WTC11 (cell line): ENCODE measurements at regions not wholly inside any gene's neighbourhood (a gene's known extent, or its start where the extent isn't known, plus 50 kb on each side); places are given as distances from the start of the nearest gene placed in this dataset.
"Not testable (repeated sequence)": the region's sequence is repeated elsewhere in the genome, so short reads cannot be mapped to it uniquely, and the experiment has no call there.

Source experiments
- ATF1 ChIP-seq: sonication (generic); formaldehyde crosslinking; IDR thresholded peaks from 2 replicates; pipeline ENCODE4 v1.8.1; 2023; ENCODE audit warnings: mild to moderate bottlenecking, moderate library complexity, missing genetic modification reagents
- CREB1 ChIP-seq: sonication (generic); formaldehyde crosslinking; IDR thresholded peaks from 2 replicates; pipeline ENCODE4 v1.8.0; 2023; ENCODE audit warnings: mild to moderate bottlenecking, missing genetic modification reagents
- CREM ChIP-seq: sonication (generic); formaldehyde crosslinking; IDR thresholded peaks from 2 replicates; pipeline ENCODE4 v1.8.1; 2022; ENCODE audit warnings: mild to moderate bottlenecking, missing genetic modification reagents, moderate library complexity
- ELF4 ChIP-seq: sonication (generic); formaldehyde crosslinking; IDR thresholded peaks from 2 replicates; pipeline ENCODE4 v1.8.1; 2022; ENCODE audit warnings: low read depth, mild to moderate bottlenecking, moderate library complexity, missing genetic modification reagents
- EMX1 ChIP-seq: fragments of 250-450 bp; sonication (Bioruptor Pico); IDR thresholded peaks from 2 replicates; pipeline ENCODE4 v1.8.0; 2021; ENCODE audit warnings: mild to moderate bottlenecking
- TP53 ChIP-seq: sonication (generic); formaldehyde crosslinking; IDR thresholded peaks from 2 replicates; pipeline ENCODE4 v1.8.1; 2023; ENCODE audit warnings: mild to moderate bottlenecking, missing genetic modification reagents
- TF ChIP-seq, protein P1 (sequence below): fragments of 200-600 bp; IDR thresholded peaks from 2 replicates; pipeline ENCODE4 v1.8.0; 2022; ENCODE audit warnings: antibody characterized with exemption
- TF ChIP-seq, protein P2 (sequence below): sonication (generic); formaldehyde crosslinking; conservative IDR thresholded peaks from 2 replicates; pipeline ENCODE4 v1.8.1; 2023; ENCODE audit warnings: mild to moderate bottlenecking, low read depth, missing genetic modification reagents, moderate library complexity
- TF ChIP-seq, protein P3 (sequence below): sonication (generic); formaldehyde crosslinking; IDR thresholded peaks from 2 replicates; pipeline ENCODE4 v1.8.0; 2022; ENCODE audit warnings: mild to moderate bottlenecking, missing genetic modification reagents
- TF ChIP-seq, protein P4 (sequence below): sonication (generic); formaldehyde crosslinking; IDR thresholded peaks from 2 replicates; pipeline ENCODE4 v1.8.1; 2023; ENCODE audit warnings: mild to moderate bottlenecking, missing genetic modification reagents
- TF ChIP-seq, protein P5 (sequence below): sonication (generic); formaldehyde crosslinking; IDR thresholded peaks from 2 replicates; pipeline ENCODE4 v1.8.0; 2022; ENCODE audit warnings: missing genetic modification reagents
- TF ChIP-seq, protein P6 (sequence below): sonication (generic); formaldehyde crosslinking; IDR thresholded peaks from 2 replicates; pipeline ENCODE4 v1.8.0; 2023; ENCODE audit warnings: mild to moderate bottlenecking, missing genetic modification reagents

DNA sequence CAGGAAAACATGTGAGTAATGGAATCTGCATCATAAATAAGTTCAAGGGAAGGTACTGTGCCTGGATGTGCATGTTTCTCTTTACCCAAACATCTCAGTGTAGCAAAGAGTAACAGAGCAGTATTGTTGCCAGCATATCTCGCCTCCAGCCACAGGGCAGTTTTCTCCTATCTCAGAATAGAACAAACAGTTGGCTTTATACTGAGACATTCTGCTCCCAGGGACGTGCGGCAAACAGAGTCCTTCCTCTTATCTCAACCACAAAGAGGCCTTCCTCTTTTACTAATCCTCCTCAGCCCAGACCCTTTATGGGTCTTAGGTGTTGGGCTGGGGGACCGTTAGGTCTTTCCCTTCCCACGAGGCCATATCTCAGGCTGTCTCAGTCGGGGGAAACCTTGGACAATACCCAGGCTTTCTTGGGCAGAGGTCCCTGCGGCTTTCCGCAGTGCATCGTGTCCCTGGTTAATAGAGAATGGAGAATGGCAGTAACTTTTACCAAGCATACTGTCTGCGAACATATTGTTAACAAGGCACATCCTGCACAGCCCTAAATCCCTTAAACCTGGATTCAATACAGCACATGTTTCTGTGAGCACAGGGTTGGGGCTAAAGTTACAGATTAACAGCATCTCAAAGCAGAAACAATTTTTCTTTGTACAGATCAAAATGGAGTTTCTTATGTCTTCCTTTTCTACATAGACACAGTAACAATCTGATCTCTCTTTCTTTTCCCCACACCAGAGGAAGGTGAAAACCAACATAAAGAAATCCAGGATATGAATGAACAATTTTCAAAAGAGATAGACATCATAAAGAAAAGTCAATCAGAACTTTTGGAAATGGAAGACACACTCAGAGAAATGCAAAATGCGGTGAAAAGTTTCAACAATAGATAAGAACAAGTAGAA lies 181.9 kb upstream of the KYNU start:
- TF ChIP-seq ELF4; EMX1 (CRISPR knock-in tag); CREB1 (CRISPR knock-in tag); ATF1; CREM (CRISPR knock-in tag); TP53 (CRISPR knock-in tag): not testable (repeated sequence)
- TF ChIP-seq, protein P1, sequence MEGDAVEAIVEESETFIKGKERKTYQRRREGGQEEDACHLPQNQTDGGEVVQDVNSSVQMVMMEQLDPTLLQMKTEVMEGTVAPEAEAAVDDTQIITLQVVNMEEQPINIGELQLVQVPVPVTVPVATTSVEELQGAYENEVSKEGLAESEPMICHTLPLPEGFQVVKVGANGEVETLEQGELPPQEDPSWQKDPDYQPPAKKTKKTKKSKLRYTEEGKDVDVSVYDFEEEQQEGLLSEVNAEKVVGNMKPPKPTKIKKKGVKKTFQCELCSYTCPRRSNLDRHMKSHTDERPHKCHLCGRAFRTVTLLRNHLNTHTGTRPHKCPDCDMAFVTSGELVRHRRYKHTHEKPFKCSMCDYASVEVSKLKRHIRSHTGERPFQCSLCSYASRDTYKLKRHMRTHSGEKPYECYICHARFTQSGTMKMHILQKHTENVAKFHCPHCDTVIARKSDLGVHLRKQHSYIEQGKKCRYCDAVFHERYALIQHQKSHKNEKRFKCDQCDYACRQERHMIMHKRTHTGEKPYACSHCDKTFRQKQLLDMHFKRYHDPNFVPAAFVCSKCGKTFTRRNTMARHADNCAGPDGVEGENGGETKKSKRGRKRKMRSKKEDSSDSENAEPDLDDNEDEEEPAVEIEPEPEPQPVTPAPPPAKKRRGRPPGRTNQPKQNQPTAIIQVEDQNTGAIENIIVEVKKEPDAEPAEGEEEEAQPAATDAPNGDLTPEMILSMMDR: not testable (repeated sequence)
- TF ChIP-seq, protein P2, sequence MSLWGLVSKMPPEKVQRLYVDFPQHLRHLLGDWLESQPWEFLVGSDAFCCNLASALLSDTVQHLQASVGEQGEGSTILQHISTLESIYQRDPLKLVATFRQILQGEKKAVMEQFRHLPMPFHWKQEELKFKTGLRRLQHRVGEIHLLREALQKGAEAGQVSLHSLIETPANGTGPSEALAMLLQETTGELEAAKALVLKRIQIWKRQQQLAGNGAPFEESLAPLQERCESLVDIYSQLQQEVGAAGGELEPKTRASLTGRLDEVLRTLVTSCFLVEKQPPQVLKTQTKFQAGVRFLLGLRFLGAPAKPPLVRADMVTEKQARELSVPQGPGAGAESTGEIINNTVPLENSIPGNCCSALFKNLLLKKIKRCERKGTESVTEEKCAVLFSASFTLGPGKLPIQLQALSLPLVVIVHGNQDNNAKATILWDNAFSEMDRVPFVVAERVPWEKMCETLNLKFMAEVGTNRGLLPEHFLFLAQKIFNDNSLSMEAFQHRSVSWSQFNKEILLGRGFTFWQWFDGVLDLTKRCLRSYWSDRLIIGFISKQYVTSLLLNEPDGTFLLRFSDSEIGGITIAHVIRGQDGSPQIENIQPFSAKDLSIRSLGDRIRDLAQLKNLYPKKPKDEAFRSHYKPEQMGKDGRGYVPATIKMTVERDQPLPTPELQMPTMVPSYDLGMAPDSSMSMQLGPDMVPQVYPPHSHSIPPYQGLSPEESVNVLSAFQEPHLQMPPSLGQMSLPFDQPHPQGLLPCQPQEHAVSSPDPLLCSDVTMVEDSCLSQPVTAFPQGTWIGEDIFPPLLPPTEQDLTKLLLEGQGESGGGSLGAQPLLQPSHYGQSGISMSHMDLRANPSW: not testable (repeated sequence)
- TF ChIP-seq, protein P3, sequence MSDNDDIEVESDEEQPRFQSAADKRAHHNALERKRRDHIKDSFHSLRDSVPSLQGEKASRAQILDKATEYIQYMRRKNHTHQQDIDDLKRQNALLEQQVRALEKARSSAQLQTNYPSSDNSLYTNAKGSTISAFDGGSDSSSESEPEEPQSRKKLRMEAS (CRISPR knock-in tag): not testable (repeated sequence)
- TF ChIP-seq, protein P4, sequence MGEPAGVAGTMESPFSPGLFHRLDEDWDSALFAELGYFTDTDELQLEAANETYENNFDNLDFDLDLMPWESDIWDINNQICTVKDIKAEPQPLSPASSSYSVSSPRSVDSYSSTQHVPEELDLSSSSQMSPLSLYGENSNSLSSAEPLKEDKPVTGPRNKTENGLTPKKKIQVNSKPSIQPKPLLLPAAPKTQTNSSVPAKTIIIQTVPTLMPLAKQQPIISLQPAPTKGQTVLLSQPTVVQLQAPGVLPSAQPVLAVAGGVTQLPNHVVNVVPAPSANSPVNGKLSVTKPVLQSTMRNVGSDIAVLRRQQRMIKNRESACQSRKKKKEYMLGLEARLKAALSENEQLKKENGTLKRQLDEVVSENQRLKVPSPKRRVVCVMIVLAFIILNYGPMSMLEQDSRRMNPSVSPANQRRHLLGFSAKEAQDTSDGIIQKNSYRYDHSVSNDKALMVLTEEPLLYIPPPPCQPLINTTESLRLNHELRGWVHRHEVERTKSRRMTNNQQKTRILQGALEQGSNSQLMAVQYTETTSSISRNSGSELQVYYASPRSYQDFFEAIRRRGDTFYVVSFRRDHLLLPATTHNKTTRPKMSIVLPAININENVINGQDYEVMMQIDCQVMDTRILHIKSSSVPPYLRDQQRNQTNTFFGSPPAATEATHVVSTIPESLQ (CRISPR knock-in tag): not testable (repeated sequence)
- TF ChIP-seq, protein P5, sequence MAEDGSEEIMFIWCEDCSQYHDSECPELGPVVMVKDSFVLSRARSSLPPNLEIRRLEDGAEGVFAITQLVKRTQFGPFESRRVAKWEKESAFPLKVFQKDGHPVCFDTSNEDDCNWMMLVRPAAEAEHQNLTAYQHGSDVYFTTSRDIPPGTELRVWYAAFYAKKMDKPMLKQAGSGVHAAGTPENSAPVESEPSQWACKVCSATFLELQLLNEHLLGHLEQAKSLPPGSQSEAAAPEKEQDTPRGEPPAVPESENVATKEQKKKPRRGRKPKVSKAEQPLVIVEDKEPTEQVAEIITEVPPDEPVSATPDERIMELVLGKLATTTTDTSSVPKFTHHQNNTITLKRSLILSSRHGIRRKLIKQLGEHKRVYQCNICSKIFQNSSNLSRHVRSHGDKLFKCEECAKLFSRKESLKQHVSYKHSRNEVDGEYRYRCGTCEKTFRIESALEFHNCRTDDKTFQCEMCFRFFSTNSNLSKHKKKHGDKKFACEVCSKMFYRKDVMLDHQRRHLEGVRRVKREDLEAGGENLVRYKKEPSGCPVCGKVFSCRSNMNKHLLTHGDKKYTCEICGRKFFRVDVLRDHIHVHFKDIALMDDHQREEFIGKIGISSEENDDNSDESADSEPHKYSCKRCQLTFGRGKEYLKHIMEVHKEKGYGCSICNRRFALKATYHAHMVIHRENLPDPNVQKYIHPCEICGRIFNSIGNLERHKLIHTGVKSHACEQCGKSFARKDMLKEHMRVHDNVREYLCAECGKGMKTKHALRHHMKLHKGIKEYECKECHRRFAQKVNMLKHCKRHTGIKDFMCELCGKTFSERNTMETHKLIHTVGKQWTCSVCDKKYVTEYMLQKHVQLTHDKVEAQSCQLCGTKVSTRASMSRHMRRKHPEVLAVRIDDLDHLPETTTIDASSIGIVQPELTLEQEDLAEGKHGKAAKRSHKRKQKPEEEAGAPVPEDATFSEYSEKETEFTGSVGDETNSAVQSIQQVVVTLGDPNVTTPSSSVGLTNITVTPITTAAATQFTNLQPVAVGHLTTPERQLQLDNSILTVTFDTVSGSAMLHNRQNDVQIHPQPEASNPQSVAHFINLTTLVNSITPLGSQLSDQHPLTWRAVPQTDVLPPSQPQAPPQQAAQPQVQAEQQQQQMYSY (CRISPR knock-in tag): not testable (repeated sequence)
- TF ChIP-seq, protein P6, sequence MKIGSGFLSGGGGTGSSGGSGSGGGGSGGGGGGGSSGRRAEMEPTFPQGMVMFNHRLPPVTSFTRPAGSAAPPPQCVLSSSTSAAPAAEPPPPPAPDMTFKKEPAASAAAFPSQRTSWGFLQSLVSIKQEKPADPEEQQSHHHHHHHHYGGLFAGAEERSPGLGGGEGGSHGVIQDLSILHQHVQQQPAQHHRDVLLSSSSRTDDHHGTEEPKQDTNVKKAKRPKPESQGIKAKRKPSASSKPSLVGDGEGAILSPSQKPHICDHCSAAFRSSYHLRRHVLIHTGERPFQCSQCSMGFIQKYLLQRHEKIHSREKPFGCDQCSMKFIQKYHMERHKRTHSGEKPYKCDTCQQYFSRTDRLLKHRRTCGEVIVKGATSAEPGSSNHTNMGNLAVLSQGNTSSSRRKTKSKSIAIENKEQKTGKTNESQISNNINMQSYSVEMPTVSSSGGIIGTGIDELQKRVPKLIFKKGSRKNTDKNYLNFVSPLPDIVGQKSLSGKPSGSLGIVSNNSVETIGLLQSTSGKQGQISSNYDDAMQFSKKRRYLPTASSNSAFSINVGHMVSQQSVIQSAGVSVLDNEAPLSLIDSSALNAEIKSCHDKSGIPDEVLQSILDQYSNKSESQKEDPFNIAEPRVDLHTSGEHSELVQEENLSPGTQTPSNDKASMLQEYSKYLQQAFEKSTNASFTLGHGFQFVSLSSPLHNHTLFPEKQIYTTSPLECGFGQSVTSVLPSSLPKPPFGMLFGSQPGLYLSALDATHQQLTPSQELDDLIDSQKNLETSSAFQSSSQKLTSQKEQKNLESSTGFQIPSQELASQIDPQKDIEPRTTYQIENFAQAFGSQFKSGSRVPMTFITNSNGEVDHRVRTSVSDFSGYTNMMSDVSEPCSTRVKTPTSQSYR: not testable (repeated sequence)
